Right lobe of liver (tissue), 4 donors: ENCODE measurements at regions not wholly inside any gene's neighbourhood (a gene's known extent, or its start where the extent isn't known, plus 50 kb on each side); places are given as distances from the start of the nearest gene placed in this dataset.

Source experiments
- CTCF ChIP-seq, 4 donors: fragments of 200-600 bp in 3 of 4; fragments of 450-650 bp in 1 of 4; IDR thresholded peaks; one replicate each; pipeline versions ENCODE4 v1.5.1 to v1.8.0; 2016 to 2022; ENCODE audit warnings: antibody characterized with exemption in 4 of 4, mild to moderate bottlenecking in 2 of 4
- POLR2A ChIP-seq: fragments of 450-650 bp; IDR thresholded peaks from one replicate; pipeline ENCODE4 v1.6.1; 2017; ENCODE audit warnings: antibody characterized with exemption, mild to moderate bottlenecking
- donor health status: DM: no; HTN: no; CAD: no.
- donor health status: DM: no; HTN: no; CAD: no.
- donor health status: DM: no; HTN: yes; CAD: no.

- TF ChIP-seq CTCF (IDR thresholded peaks at IDR 0.05) (no peak), POLR2A (no peak)
These were observed 157.4 kb upstream of the ARID2 start for GRCh38 chr12:45572114-45572513.
